ENCODE measurements at regions not wholly inside any gene's neighbourhood (a gene's known extent, or its start where the extent isn't known, plus 50 kb on each side); places are given as distances from the start of the nearest gene placed in this dataset.
"Not testable (repeated sequence)": the region's sequence is repeated elsewhere in the genome, so short reads cannot be mapped to it uniquely, and the experiment has no call there.

DNA sequence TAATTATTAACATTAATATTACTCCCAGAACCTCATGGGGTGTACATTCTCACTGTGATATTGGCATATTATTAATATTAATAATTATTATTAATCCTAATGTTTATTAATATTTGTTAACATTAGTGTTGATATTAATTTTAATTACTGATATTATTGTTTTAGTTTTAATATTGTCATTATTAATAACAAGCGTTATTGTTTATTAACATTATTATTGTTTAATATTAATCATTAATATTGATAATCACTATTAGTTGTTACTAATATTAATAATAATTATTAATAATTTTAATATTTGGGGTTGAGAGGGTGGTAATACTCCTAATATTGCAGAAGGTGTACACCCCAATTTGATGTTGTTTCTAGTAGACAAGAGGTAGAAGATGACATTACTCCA lies 193.1 kb upstream of the XIRP2 start:
- Mint-ChIP-seq H3K27me3 (no peaks in the 10 kb centered on the region), H3K4me3 (no peak overlapping the region), H3K27ac (no peak overlapping the region), H3K9me3 (peaks cover 7% of the 10 kb centered on the region), H3K36me3 (ENCODE audit: low read depth) (no peaks in the 10 kb centered on the region), H3K4me1 (no peaks in the 10 kb centered on the region)
- CTCF ChIA-PET, result no interaction called here
- POLR2A ChIA-PET, result no interaction called here
- no peak for DNase-seq

DNA sequence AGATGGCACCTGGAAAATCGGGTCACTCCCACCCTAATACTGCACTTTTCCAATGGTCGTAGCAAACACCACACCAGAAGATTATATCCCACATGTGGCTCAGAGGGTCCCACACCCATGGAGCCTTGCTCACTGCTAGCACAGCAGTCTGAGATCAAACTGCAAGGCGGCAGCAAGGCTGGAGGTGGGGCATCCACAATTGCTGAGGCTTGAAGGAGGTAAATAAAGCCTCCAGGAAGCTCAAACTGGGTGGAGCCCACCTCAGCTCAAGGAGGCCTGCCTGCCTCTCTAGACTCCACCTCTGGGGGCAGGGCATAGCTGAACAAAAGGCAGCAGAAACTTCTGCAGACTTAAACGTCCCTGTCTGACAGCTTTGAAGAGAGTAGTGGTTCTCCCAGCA lies 192.0 kb upstream of the SCN7A start:
- DNase-seq; H3K27me3 Mint-ChIP-seq; H3K9me3 Mint-ChIP-seq; H3K4me3 Mint-ChIP-seq; H3K4me1 Mint-ChIP-seq; H3K36me3 Mint-ChIP-seq (ENCODE audit: low read depth); CTCF ChIA-PET; H3K27ac Mint-ChIP-seq; POLR2A ChIA-PET: not testable (repeated sequence)

- H3K4me1 Mint-ChIP-seq, result no peaks in the 10 kb centered on the region
- no peak for DNase-seq
- ChIA-PET POLR2A (no interaction called here), CTCF (no interaction called here)
- H3K36me3 Mint-ChIP-seq (ENCODE audit: low read depth), result no peaks in the 10 kb centered on the region
- H3K27me3 Mint-ChIP-seq, result no peaks in the 10 kb centered on the region
- no peaks in the 10 kb centered on the region for H3K9me3 Mint-ChIP-seq
- H3K27ac Mint-ChIP-seq, result no peak overlapping the region
- no peak overlapping the region for H3K4me3 Mint-ChIP-seq
Observed at GRCh38 chr2:166677996-166678395, 183.9 kb upstream of the SCN7A start.

DNA sequence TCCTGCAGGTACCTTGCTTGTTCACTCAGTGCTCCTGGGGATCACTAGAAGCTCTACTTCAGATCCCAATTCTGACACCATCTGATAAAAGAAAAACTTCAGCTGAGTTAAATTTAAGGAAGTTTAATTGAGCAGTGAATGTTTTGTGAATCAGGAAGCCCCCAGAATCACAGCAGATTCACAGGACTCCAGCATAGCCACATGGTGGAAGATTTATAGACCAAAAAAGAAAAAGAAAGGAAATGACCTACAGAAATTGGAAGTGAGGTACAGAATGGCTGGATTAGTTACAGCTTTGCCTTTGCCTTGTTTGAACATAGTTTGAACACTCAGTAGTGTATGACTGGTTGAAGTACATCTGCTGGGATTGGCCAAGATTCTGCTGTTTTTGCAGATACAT lies 182.7 kb upstream of the SCN7A start:
- no peak overlapping the region for H3K4me3 Mint-ChIP-seq
- ChIA-PET CTCF (no interaction called here), POLR2A (no interaction called here)
- no peaks in the 10 kb centered on the region for H3K36me3 Mint-ChIP-seq (ENCODE audit: low read depth)
- H3K27me3 Mint-ChIP-seq, result no peaks in the 10 kb centered on the region
- no peaks in the 10 kb centered on the region for H3K9me3 Mint-ChIP-seq
- H3K4me1 Mint-ChIP-seq, result no peaks in the 10 kb centered on the region
- H3K27ac Mint-ChIP-seq, result no peak overlapping the region
- no peak for DNase-seq

- Mint-ChIP-seq H3K27me3 (no peaks in the 10 kb centered on the region), H3K4me3 (no peak overlapping the region), H3K27ac (no peak overlapping the region), H3K36me3 (ENCODE audit: low read depth) (no peaks in the 10 kb centered on the region), H3K9me3 (no peaks in the 10 kb centered on the region), H3K4me1 (no peaks in the 10 kb centered on the region)
- ChIA-PET CTCF (no interaction called here), POLR2A (no interaction called here)
- no peak for DNase-seq
Observed at GRCh38 chr2:166675553-166675952, 181.5 kb upstream of the SCN7A start.

- ChIA-PET POLR2A (no interaction called here), CTCF (no interaction called here)
- no peaks in the 10 kb centered on the region for H3K27me3 Mint-ChIP-seq
- no peak for DNase-seq
- no peak overlapping the region for H3K27ac Mint-ChIP-seq
- H3K4me1 Mint-ChIP-seq, result no peaks in the 10 kb centered on the region
- H3K9me3 Mint-ChIP-seq, result no peaks in the 10 kb centered on the region
- H3K4me3 Mint-ChIP-seq, result no peak overlapping the region
- no peaks in the 10 kb centered on the region for H3K36me3 Mint-ChIP-seq (ENCODE audit: low read depth)
Observed at GRCh38 chr2:166673986-166674385, 179.9 kb upstream of the SCN7A start.

DNA sequence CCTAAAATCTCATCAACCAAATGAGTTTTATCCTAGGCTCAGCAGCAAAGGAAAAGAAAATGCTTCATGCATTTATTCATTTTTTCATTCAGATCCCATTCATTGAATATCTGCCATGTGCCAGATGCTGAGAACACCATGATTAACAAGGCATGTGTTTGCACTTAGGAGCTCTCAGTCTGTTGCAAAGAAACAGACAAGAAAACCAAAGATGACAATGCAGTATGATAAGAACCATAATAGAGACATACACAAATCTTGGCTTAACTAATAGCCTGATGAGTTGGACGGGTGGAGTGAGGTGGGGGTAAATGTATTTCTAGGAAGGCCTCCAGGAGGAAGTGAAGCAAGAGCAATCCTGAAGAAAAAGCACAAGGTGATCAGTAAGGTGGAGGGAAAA lies 177.8 kb upstream of the SCN7A start:
- Mint-ChIP-seq H3K27me3 (no peaks in the 10 kb centered on the region), H3K36me3 (ENCODE audit: low read depth) (no peaks in the 10 kb centered on the region), H3K4me1 (no peaks in the 10 kb centered on the region), H3K4me3 (no peak overlapping the region), H3K27ac (no peak overlapping the region), H3K9me3 (no peaks in the 10 kb centered on the region)
- DNase-seq, result no peak
- ChIA-PET POLR2A (no interaction called here), CTCF (no interaction called here)

DNA sequence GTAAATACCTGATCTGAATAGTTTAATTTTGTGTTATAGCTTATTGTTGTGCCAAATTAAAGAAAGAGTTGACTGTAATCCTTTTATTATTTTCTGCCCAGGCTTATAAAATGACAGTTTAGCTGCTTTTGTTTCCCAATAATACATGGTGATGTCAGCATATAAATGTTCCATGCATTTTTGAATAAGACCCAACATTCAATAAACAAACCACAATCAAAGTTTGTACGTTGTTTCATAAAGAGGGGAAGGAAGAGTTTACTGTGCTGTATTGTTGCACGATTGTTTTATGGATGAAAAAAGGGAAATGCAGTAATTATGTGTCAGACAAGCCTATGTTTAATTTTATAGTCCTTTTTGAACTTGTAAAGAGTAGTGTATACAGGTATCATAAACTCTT lies 177.2 kb upstream of the SCN7A start:
- DNase-seq, result no peak
- no peaks in the 10 kb centered on the region for H3K4me1 Mint-ChIP-seq
- ChIA-PET CTCF (no interaction called here), POLR2A (no interaction called here)
- no peaks in the 10 kb centered on the region for H3K36me3 Mint-ChIP-seq (ENCODE audit: low read depth)
- no peak overlapping the region for H3K27ac Mint-ChIP-seq
- no peak overlapping the region for H3K4me3 Mint-ChIP-seq
- H3K27me3 Mint-ChIP-seq, result no peaks in the 10 kb centered on the region
- H3K9me3 Mint-ChIP-seq, result no peaks in the 10 kb centered on the region

- CTCF ChIA-PET, result no interaction called here
- no peaks in the 10 kb centered on the region for H3K4me1 Mint-ChIP-seq
- no peak for DNase-seq
- peaks cover 8% of the 10 kb centered on the region for H3K9me3 Mint-ChIP-seq
- no peak overlapping the region for H3K27ac Mint-ChIP-seq
- POLR2A ChIA-PET, result no interaction called here
- no peak overlapping the region for H3K4me3 Mint-ChIP-seq
- H3K27me3 Mint-ChIP-seq, result no peaks in the 10 kb centered on the region
- no peaks in the 10 kb centered on the region for H3K36me3 Mint-ChIP-seq (ENCODE audit: low read depth)
Observed at GRCh38 chr2:166665991-166666940, 172.2 kb upstream of the SCN7A start.

DNA sequence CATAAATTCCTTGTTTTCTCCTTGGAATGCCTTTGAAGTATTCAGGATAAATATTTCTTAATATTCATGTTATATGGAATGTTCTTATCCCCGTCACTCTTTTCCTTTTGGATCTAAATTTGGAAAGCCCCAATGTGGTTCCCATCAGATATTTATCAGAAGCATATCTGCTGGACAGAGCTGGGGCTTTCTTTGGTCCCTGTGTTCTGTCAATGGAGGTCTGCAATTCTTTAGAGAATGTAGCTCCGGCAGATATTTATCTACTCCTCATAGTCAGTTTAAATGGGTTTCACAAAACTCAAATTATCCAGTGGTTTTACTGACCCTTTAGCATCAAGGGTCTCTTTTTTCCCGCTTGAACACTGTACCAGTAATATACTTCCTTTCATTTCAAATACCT lies 167.8 kb upstream of the SCN7A start:
- no peaks in the 10 kb centered on the region for H3K36me3 Mint-ChIP-seq (ENCODE audit: low read depth)
- ChIA-PET CTCF (no interaction called here), POLR2A (no interaction called here)
- H3K9me3 Mint-ChIP-seq, result peaks cover 8% of the 10 kb centered on the region
- no peak for DNase-seq
- H3K4me3 Mint-ChIP-seq, result no peak overlapping the region
- H3K4me1 Mint-ChIP-seq, result no peaks in the 10 kb centered on the region
- H3K27me3 Mint-ChIP-seq, result no peaks in the 10 kb centered on the region
- H3K27ac Mint-ChIP-seq, result no peak overlapping the region

- no peak for DNase-seq
- ChIA-PET CTCF (no interaction called here), POLR2A (no interaction called here)
- H3K4me3 Mint-ChIP-seq, result no peak overlapping the region
- H3K27ac Mint-ChIP-seq, result no peak overlapping the region
- H3K4me1 Mint-ChIP-seq, result no peaks in the 10 kb centered on the region
- no peaks in the 10 kb centered on the region for H3K27me3 Mint-ChIP-seq
- H3K36me3 Mint-ChIP-seq (ENCODE audit: low read depth), result no peaks in the 10 kb centered on the region
- peaks cover 8% of the 10 kb centered on the region for H3K9me3 Mint-ChIP-seq
Observed at GRCh38 chr2:166661391-166661790, 167.3 kb upstream of the SCN7A start.

GRCh38 chr2:166658901-166659300 lies 164.9 kb upstream of the SCN7A start:
- Mint-ChIP-seq H3K27ac (no peak overlapping the region), H3K36me3 (ENCODE audit: low read depth) (no peaks in the 10 kb centered on the region), H3K4me1 (no peaks in the 10 kb centered on the region), H3K9me3 (peaks cover 8% of the 10 kb centered on the region), H3K27me3 (no peaks in the 10 kb centered on the region), H3K4me3 (no peak overlapping the region)
- POLR2A ChIA-PET, result no interaction called here
- CTCF ChIA-PET, result no interaction called here
- DNase-seq, result no peak

DNA sequence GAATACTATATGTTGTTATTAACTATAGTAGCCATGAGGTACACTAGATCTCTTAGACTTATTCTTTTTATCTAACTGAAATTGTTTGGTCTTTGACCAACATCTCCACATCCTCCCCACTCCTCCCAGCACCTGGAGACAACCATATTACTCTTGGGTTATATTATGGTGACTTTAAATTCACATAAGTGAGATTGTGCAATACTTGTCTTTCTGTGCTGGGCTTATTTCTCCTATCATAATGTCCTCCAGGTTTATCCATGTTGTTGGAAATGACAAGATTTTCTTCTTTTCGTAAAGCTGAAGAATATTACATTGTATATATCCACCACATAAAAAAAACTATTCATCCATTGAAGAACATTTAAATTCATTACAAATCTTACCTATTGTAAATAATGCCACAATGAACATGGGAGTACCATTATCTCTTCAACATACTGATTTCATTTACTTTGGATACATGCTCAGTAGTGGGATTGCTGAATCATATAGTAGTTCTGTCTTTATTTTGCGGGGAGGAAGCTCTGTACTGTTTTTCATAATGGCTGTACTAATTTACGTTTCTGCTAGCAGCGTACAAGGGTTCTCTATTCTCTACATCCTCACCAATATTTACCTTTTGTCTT lies 159.2 kb upstream of the SCN7A start:
- ChIA-PET POLR2A (no interaction called here), CTCF (no interaction called here)
- no peaks in the 10 kb centered on the region for H3K36me3 Mint-ChIP-seq (ENCODE audit: low read depth)
- no peak for DNase-seq
- H3K4me3 Mint-ChIP-seq, result no peak overlapping the region
- H3K27ac Mint-ChIP-seq, result no peak overlapping the region
- H3K4me1 Mint-ChIP-seq, result no peaks in the 10 kb centered on the region
- H3K27me3 Mint-ChIP-seq, result no peaks in the 10 kb centered on the region
- no peaks in the 10 kb centered on the region for H3K9me3 Mint-ChIP-seq

DNA sequence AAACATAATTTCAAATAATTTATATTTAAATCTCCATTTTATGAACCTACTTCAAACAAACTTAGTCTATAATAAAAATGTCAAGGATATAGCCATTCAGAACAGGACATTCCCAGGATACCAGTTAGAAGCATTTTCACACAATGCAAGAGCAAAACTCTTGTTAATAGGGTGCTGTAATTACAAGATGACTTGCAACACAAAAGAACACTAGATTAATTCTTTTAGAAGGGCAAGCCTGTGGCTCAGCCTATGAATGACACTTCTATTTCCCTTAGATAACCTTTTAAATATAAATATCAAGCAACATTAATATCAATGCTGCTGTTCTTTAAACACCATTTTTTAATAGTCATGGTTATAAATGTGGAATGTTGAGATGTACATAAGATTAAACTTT lies 157.9 kb upstream of the SCN7A start:
- Mint-ChIP-seq H3K4me1 (no peaks in the 10 kb centered on the region), H3K9me3 (no peaks in the 10 kb centered on the region), H3K36me3 (ENCODE audit: low read depth) (no peaks in the 10 kb centered on the region), H3K27ac (no peak overlapping the region), H3K4me3 (no peak overlapping the region), H3K27me3 (no peaks in the 10 kb centered on the region)
- POLR2A ChIA-PET, result no interaction called here
- CTCF ChIA-PET, result no interaction called here
- DNase-seq, result no peak

All from activated CD4-positive, alpha-beta memory T cell treated with anti-CD3 and anti-CD28 coated beads, Interleukin-2, amount 10 ng/mL, durations not matched to agents 7 days and 5 days (primary cell).